RWPE2 (cell line): ENCODE measurements at regions not wholly inside any gene's neighbourhood (a gene's known extent, or its start where the extent isn't known, plus 50 kb on each side); places are given as distances from the start of the nearest gene placed in this dataset.

ENCODE experiments used
- ATAC-seq: fragments of 200-7000 bp; cut with Tn5 transposase; 3 replicates; pipeline ENCODE4 v1.9.1; 2021; ENCODE audit warnings: low read depth
- DNase-seq: peaks from one replicate; pipeline ENCODE4 v3.0.0-alpha.2; 2020; ENCODE audit warnings: low spot score
- H3K27ac ChIP-seq: fragments of 450-650 bp; 2 replicates; pipeline ENCODE4 v1.5.1; 2017; ENCODE audit warnings: mild to moderate bottlenecking; ENCODE audit not compliant: poor library complexity, severe bottlenecking
- H3K27me3 ChIP-seq: fragments of 250-450 bp; sonication (Bioruptor Pico); 2 replicates; pipeline ENCODE4 v1.5.1; 2021; ENCODE audit warnings: mild to moderate bottlenecking, moderate library complexity; ENCODE audit not compliant: insufficient read depth, poor library complexity, severe bottlenecking
- H3K36me3 ChIP-seq: fragments of 250-450 bp; sonication (Bioruptor Pico); 2 replicates; pipeline ENCODE4 v1.5.1; 2020; ENCODE audit warnings: low read depth, mild to moderate bottlenecking, moderate library complexity
- H3K4me1 ChIP-seq: fragments of 250-450 bp; sonication (Bioruptor Pico); 2 replicates; pipeline ENCODE4 v1.5.1; 2021; ENCODE audit warnings: mild to moderate bottlenecking, moderate library complexity; ENCODE audit not compliant: insufficient read depth, poor library complexity, severe bottlenecking
- H3K4me3 ChIP-seq: fragments of 250-450 bp; sonication (Bioruptor Pico); 2 replicates; pipeline ENCODE4 v1.5.1; 2021; ENCODE audit warnings: mild to moderate bottlenecking, moderate library complexity; ENCODE audit not compliant: severe bottlenecking
- H3K9me3 ChIP-seq: fragments of 250-450 bp; sonication (Bioruptor Pico); 2 replicates; pipeline ENCODE4 v1.5.1; 2021; ENCODE audit warnings: mild to moderate bottlenecking, moderate library complexity; ENCODE audit not compliant: severe bottlenecking
- CTCF ChIP-seq: fragments of 450-650 bp; IDR thresholded peaks from one replicate; pipeline ENCODE4 v1.5.1; 2017; ENCODE audit warnings: mild to moderate bottlenecking, moderate library complexity; ENCODE audit not compliant: poor library complexity, severe bottlenecking

GRCh38 chr17:72405662-72406230, 284.9 kb downstream of the SOX9 start:
- DNase-seq, result no peak

GRCh38 chr17:72406498-72406897, 285.7 kb downstream of the SOX9 start:
- DNase-seq (no peak), ATAC-seq (no peak)
- Histone ChIP-seq H3K27ac (peak overlapping the region; percentile 88), H3K27me3 (no peaks in the 10 kb centered on the region), H3K9me3 (no peaks in the 10 kb centered on the region), H3K4me3 (no peak overlapping the region), H3K36me3 (peaks cover 21% of the 10 kb centered on the region), H3K4me1 (peaks cover 64% of the 10 kb centered on the region)
- no peak for TF ChIP-seq CTCF

More at GRCh38 chr17:72405662-72406230, 284.9 kb downstream of the SOX9 start:
- Histone ChIP-seq H3K4me1 (peaks cover 57% of the 10 kb centered on the region), H3K36me3 (peaks cover 21% of the 10 kb centered on the region), H3K4me3 (no peak overlapping the region), H3K9me3 (no peaks in the 10 kb centered on the region), H3K27ac (peak overlapping the region; percentile 88), H3K27me3 (no peaks in the 10 kb centered on the region)
- ATAC-seq, result no peak
- no peak for TF ChIP-seq CTCF

- peak; percentile 83 for ATAC-seq
- no peak for TF ChIP-seq CTCF
- H3K27ac ChIP-seq, result peak overlapping the region; percentile 88
Measured at GRCh38 chr17:72407336-72407909, 286.6 kb downstream of the SOX9 start.

GRCh38 chr17:72407931-72408330, 287.1 kb downstream of the SOX9 start:
- Histone ChIP-seq H3K4me1 (peaks cover 75% of the 10 kb centered on the region), H3K36me3 (peaks cover 20% of the 10 kb centered on the region), H3K27ac (peak overlapping the region; percentile 88), H3K27me3 (no peaks in the 10 kb centered on the region), H3K4me3 (no peak overlapping the region), H3K9me3 (no peaks in the 10 kb centered on the region)
- no peak for ATAC-seq
- TF ChIP-seq CTCF, result no peak
- DNase-seq, result no peak

More at GRCh38 chr17:72407336-72407909, 286.6 kb downstream of the SOX9 start:
- H3K36me3 ChIP-seq, result peaks cover 24% of the 10 kb centered on the region
- no peak overlapping the region for H3K4me3 ChIP-seq
- DNase-seq, result peak; percentile 95
- H3K9me3 ChIP-seq, result no peaks in the 10 kb centered on the region
- no peaks in the 10 kb centered on the region for H3K27me3 ChIP-seq
- peaks cover 72% of the 10 kb centered on the region for H3K4me1 ChIP-seq

GRCh38 chr17:72408641-72409040, 287.8 kb downstream of the SOX9 start:
- H3K36me3 ChIP-seq, result peaks cover 14% of the 10 kb centered on the region
- no peak overlapping the region for H3K4me3 ChIP-seq
- H3K4me1 ChIP-seq, result peaks cover 75% of the 10 kb centered on the region
- H3K27me3 ChIP-seq, result no peaks in the 10 kb centered on the region
- H3K9me3 ChIP-seq, result no peaks in the 10 kb centered on the region
- peak overlapping the region; percentile 88 for H3K27ac ChIP-seq
- no peak for TF ChIP-seq CTCF
- ATAC-seq (no peak), DNase-seq (no peak)
